Bone marrow (tissue), 2 donors: ENCODE measurements at regions not wholly inside any gene's neighbourhood (a gene's known extent, or its start where the extent isn't known, plus 50 kb on each side); places are given as distances from the start of the nearest gene placed in this dataset.
"Not testable (repeated sequence)": the region's sequence is repeated elsewhere in the genome, so short reads cannot be mapped to it uniquely, and the experiment has no call there.

Source experiments
- DNase-seq, 2 donors: peaks; one replicate each; lab custom pipeline; 2025; lab: John Stamatoyannopoulos, UW

- no peak for DNase-seq
These were observed 264.9 kb downstream of the TSN start for GRCh38 chr2:122020377-122020776.

GRCh38 chr2:122021941-122022340 lies 266.5 kb downstream of the TSN start:
- no peak for DNase-seq

- DNase-seq = no peak
These were observed 267.1 kb downstream of the TSN start for GRCh38 chr2:122022531-122022930.

GRCh38 chr2:122023059-122023864 lies 267.8 kb downstream of the TSN start:
- no peak for DNase-seq

- DNase-seq = no peak
These were observed 272.2 kb downstream of the TSN start for GRCh38 chr2:122027510-122028217.

- no peak for DNase-seq
These were observed 273.1 kb downstream of the TSN start for GRCh38 chr2:122028371-122029100.

GRCh38 chr2:122029456-122029855 lies 274.0 kb downstream of the TSN start:
- DNase-seq = no peak

- DNase-seq = no peak
These were observed 274.5 kb downstream of the TSN start for GRCh38 chr2:122029945-122030344.

GRCh38 chr2:122031544-122032263 lies 276.3 kb downstream of the TSN start:
- DNase-seq = peak in 1 of 2 donors; percentile 10

- no peak for DNase-seq
These were observed 276.8 kb downstream of the TSN start for GRCh38 chr2:122032264-122032645.

GRCh38 chr2:122033778-122034177 lies 278.3 kb downstream of the TSN start:
- no peak for DNase-seq

GRCh38 chr2:122034344-122034743 lies 278.9 kb downstream of the TSN start:
- no peak for DNase-seq

- no peak for DNase-seq
These were observed 279.3 kb downstream of the TSN start for GRCh38 chr2:122034777-122035176.

- not testable (repeated sequence) for DNase-seq
These were observed 283.4 kb downstream of the TSN start for GRCh38 chr2:122038816-122039215.

- no peak for DNase-seq
These were observed 286.0 kb downstream of the TSN start for GRCh38 chr2:122041455-122041854.

- DNase-seq = not testable (repeated sequence)
These were observed 296.2 kb downstream of the TSN start for GRCh38 chr2:122051659-122052058.

GRCh38 chr2:122055521-122055931 lies 300.1 kb downstream of the TSN start:
- DNase-seq = peak in 1 of 2 donors; percentile 46

GRCh38 chr2:122056853-122057252 lies 301.4 kb downstream of the TSN start:
- DNase-seq = no peak

- no peak for DNase-seq
These were observed 305.8 kb downstream of the TSN start for GRCh38 chr2:122061206-122061605.

- no peak for DNase-seq
These were observed 306.4 kb downstream of the TSN start for GRCh38 chr2:122061831-122062230.

GRCh38 chr2:122062506-122062905 lies 307.1 kb downstream of the TSN start:
- DNase-seq = no peak

GRCh38 chr2:122063716-122064115 lies 308.3 kb downstream of the TSN start:
- no peak for DNase-seq
